ENCODE measurements at regions not wholly inside any gene's neighbourhood (a gene's known extent, or its start where the extent isn't known, plus 50 kb on each side); places are given as distances from the start of the nearest gene placed in this dataset.

GRCh38 chr20:60395991-60396390 lies 437.8 kb downstream of the CDH26 start:
- DNase-seq = no peak

- no peak for DNase-seq
These were observed 442.3 kb downstream of the CDH26 start for GRCh38 chr20:60400567-60400966.

GRCh38 chr20:60402189-60403058 lies 444.2 kb downstream of the CDH26 start:
- DNase-seq = no peak

GRCh38 chr20:60403105-60403741 lies 445.0 kb downstream of the CDH26 start:
- DNase-seq = no peak

GRCh38 chr20:60407011-60407771 lies 449.0 kb downstream of the CDH26 start:
- DNase-seq = no peak

GRCh38 chr20:60407938-60408337 lies 449.7 kb downstream of the CDH26 start:
- DNase-seq = no peak

- DNase-seq = no peak
These were observed 450.2 kb downstream of the CDH26 start for GRCh38 chr20:60408435-60408834.

DNA sequence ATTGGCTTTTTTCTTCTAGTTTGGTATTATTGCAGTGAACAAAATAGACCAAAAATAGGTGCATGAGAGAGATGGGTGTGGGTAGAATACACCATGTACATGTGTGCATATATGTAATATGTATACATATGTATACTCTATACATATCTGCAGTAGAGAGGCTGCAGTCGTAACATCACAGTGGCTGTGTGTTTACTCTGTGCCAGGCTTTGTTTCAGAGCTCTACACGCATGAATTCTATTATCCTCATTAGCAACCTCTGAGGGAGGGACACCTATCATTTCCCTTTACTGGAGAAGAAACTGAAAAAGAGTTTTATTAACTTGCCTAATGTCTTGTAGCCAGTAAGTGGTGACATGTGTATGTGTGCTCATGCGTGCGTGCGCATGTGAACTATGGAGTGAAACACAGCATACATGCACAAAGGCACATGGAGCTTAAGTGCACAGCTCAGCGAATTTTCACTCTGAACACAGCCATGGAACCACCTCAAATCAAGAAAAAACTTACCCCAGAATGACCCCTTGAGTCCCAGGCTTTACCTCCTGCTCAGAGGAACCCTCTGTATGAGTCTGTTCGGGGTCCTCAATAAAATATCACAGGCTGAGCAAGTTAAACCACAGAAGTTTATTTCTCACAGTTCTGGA lies 452.5 kb downstream of the CDH26 start:
- DNase-seq = no peak

- DNase-seq = no peak
These were observed 453.6 kb downstream of the CDH26 start for GRCh38 chr20:60411813-60412212.

- no peak for DNase-seq
These were observed 462.5 kb downstream of the CDH26 start for GRCh38 chr20:60420676-60421229.

- no peak for DNase-seq
These were observed 464.6 kb downstream of the CDH26 start for GRCh38 chr20:60422848-60423247.

DNA sequence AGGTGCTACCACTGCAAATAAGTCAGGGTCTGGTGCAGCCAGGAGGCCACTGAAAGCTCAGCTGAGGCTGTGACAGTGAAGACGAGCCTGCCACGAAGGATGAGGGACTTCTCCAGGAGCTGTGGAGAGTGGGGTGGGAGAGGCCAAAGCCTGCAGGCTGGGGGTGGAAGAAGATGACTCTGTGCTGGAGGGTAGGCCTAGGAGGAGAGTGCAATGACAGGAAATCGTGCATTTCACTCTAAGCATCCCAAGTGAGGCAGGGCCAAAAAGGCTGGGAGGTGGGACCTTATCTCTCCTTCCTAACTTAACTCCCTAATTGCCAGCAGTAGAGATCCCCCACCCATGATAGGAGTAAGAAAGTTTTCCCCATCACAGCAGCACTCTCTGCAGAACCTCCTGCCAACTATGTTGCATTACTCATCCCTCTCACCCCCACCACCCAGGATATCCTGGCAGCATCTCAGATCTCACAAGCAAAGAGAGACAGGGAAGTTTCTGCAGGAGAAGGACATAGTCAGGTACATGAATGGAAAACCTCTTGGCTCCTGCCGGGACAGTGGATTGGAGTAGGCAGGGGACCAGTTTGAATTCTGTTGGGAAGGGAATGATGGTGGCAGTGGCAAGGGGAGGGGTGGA lies 466.2 kb downstream of the CDH26 start:
- no peak for DNase-seq

GRCh38 chr20:60427516-60427915 lies 469.3 kb downstream of the CDH26 start:
- DNase-seq = no peak

DNA sequence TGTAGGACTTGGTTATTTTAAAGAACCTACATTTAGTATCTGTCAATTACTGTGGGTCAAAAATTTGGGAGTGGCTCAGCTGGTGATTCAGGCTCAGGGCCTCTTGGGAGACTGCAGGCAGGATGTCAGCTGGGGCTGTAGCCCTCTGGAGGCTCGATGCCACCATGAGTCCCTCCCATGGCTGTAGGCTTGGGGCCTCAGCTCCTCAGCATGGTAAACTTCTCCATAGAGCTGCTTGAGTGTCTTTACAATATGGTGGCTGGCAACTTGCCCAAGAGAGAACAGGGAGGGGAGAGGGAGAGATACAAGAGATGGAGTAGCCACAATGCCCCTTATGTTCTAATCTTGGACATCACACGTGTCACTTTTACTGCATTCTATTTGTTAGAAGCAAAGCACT lies 470.4 kb downstream of the CDH26 start:
- no peak for DNase-seq

DNA sequence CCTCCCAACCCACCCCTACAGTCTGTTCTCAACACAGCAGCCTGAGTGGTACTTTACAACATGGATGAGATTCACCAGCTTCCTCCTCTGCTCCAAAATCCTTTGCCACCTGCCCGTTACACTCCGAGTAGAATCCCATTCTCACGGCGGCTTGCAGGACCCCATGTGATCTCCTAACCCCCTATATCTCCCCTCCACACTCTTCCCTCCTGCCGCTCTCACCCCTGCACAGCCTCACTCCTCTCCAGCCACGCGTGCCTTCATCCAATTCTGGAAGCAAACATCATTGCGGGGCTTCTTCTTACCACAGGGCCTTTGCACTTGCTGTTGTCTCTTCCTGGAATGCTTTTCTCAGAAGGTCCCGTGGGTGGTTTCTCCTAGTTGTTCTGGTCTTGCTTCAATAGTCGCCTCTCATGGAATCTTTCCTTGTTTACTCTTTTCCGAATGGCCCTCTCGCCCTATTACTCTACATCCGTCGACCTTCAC lies 472.3 kb downstream of the CDH26 start:
- DNase-seq = no peak

DNA sequence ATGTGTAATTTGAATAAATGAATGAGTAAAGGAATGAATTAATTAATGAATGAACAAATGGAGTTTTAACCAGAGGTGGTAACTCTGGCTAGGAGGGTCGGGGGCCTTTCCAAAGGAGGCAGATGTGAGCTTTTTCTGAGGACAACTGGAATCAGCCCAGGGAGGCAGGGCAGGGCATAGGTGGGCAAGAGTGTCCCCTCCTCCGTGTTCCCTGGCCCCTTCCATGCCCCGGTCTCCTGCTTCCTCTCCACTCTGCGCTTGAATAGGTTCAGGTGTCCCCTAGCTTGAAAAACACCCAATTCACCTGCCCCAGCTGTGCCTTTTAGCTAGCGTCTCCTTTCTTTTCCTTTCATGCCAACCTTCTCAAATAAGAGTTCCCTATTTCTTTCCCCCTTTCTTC lies 473.1 kb downstream of the CDH26 start:
- DNase-seq = no peak

DNA sequence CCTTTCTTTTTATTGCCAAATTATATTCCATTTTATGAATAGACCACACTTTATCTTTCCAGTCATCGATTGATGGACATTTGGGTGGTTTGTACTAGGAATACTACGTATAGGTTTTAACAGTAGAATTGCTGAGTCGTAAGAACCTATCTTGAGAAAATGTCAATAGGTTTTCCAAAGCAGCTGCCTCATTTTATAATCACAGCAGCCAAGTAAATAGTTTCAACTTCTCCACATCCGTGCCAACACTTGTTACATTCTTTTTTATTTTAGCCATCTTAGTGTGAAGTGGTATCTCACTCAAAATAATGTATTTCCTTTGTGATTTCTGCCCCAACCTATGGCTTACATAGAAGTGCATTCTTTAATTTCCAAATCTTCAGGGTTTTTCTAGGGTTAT lies 479.2 kb downstream of the CDH26 start:
- no peak for DNase-seq

DNA sequence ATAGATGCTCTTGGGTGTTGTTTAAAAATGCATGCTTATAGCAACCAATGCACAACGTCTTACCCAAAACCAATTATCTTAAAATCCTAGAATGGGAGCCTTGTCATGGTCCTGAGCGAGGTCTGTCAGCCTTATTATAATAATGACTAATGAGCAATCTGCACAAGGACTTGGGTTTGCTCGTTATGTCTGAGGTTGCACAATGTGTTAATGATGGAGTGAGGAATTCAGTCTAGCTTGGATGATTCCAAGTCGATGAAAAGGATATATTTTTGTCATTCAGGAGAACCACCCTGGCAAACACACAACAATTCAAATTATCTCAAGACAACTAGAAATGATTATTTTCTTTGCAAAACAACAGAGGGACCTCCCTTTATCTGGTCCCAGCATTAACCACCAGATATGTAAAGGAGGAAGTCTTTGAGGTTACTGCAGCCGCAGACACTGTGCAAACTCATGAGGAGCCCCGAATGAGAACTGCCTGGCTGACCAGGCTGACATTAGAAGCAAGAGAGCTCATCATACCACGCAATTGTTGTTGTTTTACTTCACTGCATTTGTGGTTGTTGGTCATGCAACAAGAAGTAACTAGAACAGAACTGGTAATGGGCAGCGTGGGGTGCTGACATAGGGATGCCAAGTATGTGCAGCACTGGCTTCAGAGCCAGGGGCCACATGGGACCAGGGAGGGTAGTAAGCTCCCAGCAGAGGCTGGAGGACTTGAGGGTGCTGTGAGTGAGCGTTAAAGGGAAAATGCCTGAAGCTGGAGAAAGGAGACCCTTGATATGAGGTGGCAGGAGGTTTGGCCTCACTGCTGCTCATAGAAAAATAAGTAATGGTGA lies 488.3 kb downstream of the CDH26 start:
- DNase-seq = no peak

DNA sequence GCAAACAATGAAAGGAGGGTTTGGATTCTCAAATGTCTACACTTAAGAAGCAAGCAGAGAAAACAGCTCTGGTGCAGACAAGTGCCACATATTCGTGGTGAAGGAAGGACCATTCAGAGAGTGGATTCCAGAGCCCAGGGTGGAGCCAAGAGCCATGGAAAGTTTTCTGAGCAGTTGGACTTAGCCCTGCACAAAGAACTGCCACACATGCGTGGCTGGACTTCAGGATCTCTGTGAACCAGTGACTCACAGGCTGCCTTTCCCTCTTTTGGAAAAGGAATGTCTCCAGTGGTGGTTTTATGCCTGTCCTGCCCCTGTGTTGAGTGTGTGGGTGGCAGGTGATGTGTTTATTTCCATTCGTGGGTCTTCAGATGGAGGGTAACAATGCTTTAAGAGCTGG lies 489.5 kb downstream of the CDH26 start:
- DNase-seq = no peak

DNA sequence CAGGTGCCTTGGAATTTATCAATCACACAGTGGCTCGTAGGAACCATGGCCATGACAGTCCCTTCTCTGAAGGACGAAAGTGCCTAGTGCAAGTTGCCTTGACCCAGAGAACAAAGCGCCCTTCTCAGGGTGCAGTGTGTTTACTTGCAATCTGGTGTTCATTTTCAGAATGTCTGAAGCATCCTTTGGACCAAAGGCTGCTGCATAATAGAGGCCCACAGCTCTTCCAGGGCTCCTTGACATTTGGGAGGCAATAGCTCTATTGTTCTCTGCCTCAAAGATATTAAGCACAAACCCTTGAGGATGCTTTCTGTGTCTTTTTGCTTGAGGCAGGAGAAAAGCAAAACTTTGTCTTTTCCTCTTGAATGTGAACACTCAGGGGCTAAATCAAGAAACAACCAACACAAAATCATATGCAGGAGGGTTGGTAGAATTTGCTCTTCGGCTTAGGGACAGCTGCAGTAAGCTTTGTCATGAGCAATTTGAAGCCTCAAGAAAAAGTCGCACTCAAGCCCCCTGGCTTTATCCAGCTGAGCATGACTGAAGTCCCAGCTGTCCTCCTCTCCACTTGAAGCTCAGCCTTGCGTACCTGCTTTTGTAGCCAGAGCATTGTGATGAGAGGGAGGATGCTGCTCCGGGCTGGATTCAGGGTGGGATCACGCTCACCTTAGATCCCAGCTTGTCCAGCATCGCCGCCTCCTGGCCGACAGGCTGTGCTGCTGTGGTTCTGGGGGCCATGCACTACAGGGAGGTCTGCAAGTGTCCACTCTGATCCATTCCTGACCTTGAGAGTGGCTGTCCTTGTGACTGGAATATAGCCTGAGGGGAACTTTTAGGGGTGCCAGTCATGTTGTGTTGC lies 495.4 kb downstream of the CDH26 start:
- no peak for DNase-seq
